Ishikawa (cell line): ENCODE measurements at regions not wholly inside any gene's neighbourhood (a gene's known extent, or its start where the extent isn't known, plus 50 kb on each side); places are given as distances from the start of the nearest gene placed in this dataset.

Experiments used
- CEBPB ChIP-seq: IDR thresholded peaks from 2 replicates; pipeline ENCODE4 v1.6.1; 2012
- CREB1 ChIP-seq: IDR thresholded peaks from 2 replicates; pipeline ENCODE4 v1.6.1; 2012; ENCODE audit warnings: low read depth
- EGR1 ChIP-seq: IDR thresholded peaks from 2 replicates; pipeline ENCODE4 v1.6.1; 2012
- EP300 ChIP-seq: IDR thresholded peaks from 2 replicates; pipeline ENCODE4 v1.6.1; 2012; ENCODE audit warnings: borderline replicate concordance
- FOXM1 ChIP-seq: IDR thresholded peaks from 2 replicates; pipeline ENCODE4 v1.6.1; 2012; ENCODE audit warnings: low read depth, borderline replicate concordance
- MAX ChIP-seq: IDR thresholded peaks from 2 replicates; pipeline ENCODE4 v1.6.1; 2012
- NFIC ChIP-seq: IDR thresholded peaks from 2 replicates; pipeline ENCODE4 v1.6.1; 2012
- RAD21 ChIP-seq: IDR thresholded peaks from 2 replicates; pipeline ENCODE4 v1.6.1; 2012; ENCODE audit warnings: low read depth
- REST ChIP-seq: IDR thresholded peaks from 2 replicates; pipeline ENCODE4 v1.6.1; 2012; ENCODE audit warnings: low read depth, mild to moderate bottlenecking
- TAF1 ChIP-seq: IDR thresholded peaks from 2 replicates; pipeline ENCODE4 v1.6.1; 2012; ENCODE audit warnings: low read depth, mild to moderate bottlenecking
- TCF12 ChIP-seq: IDR thresholded peaks from 2 replicates; pipeline ENCODE4 v1.6.1; 2012; ENCODE audit warnings: low read depth
- TEAD4 ChIP-seq: IDR thresholded peaks from 2 replicates; pipeline ENCODE4 v1.6.1; 2012
- USF1 ChIP-seq: IDR thresholded peaks from 2 replicates; pipeline ENCODE4 v1.6.1; 2012
- YY1 ChIP-seq: IDR thresholded peaks from 2 replicates; pipeline ENCODE4 v1.6.1; 2012; ENCODE audit warnings: low read depth
- ZBTB7A ChIP-seq: IDR thresholded peaks from 2 replicates; pipeline ENCODE4 v1.6.1; 2012; ENCODE audit warnings: low read depth

- TF ChIP-seq TAF1 (no peak), REST (no peak), CREB1 (no peak), NFIC (no peak), EGR1 (no peak), USF1 (no peak), MAX (no peak), ZBTB7A (no peak), TEAD4 (no peak), CEBPB (no peak), RAD21 (no peak), FOXM1 (no peak)
Observed at GRCh38 chr10:28744069-28744768, 66.9 kb downstream of the BAMBI start.

- no peak for TF ChIP-seq TAF1
- no peak for TF ChIP-seq FOXM1
- no peak for TF ChIP-seq TEAD4
- TF ChIP-seq REST = no peak
- TF ChIP-seq EGR1 = no peak
- TF ChIP-seq EP300 = no peak
- TF ChIP-seq CEBPB = no peak
- TF ChIP-seq YY1 = no peak
- no peak for TF ChIP-seq RAD21
- TF ChIP-seq ZBTB7A = no peak
- no peak for TF ChIP-seq CREB1
- TF ChIP-seq USF1 = no peak
- TF ChIP-seq NFIC = no peak
- no peak for TF ChIP-seq TCF12
- no peak for TF ChIP-seq MAX
Observed at GRCh38 chr10:28754930-28755718, 77.8 kb downstream of the BAMBI start.

- TF ChIP-seq USF1 = no peak
- no peak for TF ChIP-seq TEAD4
- TF ChIP-seq YY1 = no peak
- TF ChIP-seq EGR1 = no peak
- TF ChIP-seq NFIC = no peak
- no peak for TF ChIP-seq TAF1
- no peak for TF ChIP-seq REST
- TF ChIP-seq ZBTB7A = no peak
- TF ChIP-seq TCF12 = no peak
- no peak for TF ChIP-seq EP300
- no peak for TF ChIP-seq CEBPB
- no peak for TF ChIP-seq CREB1
- TF ChIP-seq RAD21 = no peak
Observed at GRCh38 chr10:28761084-28761846, 83.9 kb downstream of the BAMBI start.
